ENCODE measurements at regions not wholly inside any gene's neighbourhood (a gene's known extent, or its start where the extent isn't known, plus 50 kb on each side); places are given as distances from the start of the nearest gene placed in this dataset.

GRCh38 chr7:136245327-136246004 lies 268.3 kb upstream of the MTPN start:
- no peak for TF ChIP-seq POLR2AphosphoS5 (IDR thresholded peaks at IDR 0.05)
- TF ChIP-seq EP300 (IDR thresholded peaks at IDR 0.05): no peak
- TF ChIP-seq POLR2A (IDR thresholded peaks at IDR 0.05): no peak
- TF ChIP-seq CTCF (IDR thresholded peaks at IDR 0.05): no peak

Data from upper lobe of left lung (tissue), 4 donors.